ENCODE measurements at regions not wholly inside any gene's neighbourhood (a gene's known extent, or its start where the extent isn't known, plus 50 kb on each side); places are given as distances from the start of the nearest gene placed in this dataset.

DNA sequence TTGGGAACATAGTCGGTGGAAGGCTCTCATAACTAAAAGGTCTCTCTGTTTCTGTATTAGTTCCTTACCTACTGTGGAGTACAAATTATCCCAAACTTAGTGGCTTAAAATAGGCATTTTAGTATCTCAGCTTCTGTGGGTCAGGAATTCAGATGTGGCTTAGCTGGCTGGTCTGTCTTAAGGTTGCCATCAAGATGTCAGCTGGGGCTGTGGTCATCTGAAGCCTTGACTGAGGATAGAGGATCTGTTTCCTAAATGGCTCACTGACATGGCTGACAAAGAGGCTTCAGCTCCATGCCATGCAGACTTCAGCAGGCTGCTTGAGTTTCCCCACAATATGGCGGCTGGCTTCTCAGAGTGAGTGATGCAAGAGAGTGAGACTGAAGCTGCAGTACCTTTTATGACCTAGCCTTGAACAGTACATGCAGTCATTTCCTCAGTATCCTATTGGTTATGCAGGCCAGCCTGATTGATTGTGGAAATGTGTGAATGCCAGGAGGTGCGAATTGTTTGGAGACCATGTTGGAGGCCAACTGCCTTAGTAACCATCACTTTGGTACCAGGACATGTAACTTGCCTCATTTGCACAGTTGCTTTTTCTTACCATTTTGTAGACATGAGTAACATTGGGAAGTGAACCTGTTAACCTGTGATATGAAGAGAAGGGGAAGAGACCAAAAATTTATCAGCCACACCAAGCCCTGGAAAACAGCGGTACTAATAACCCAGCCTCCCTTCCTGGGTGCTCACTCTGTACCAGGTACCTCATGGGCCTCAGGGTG is 152.8 kb upstream of the IER5L start:
- Histone ChIP-seq H3K36me3 (replicated peaks in 1 of 2; ENCODE audit: control insufficient read depth in 1 of 2, insufficient read depth in 2 of 2, low read length in 1 of 2) (no peaks in the 10 kb centered on the region), H3K4me2 (no peak overlapping the region), H3K9ac (no peak overlapping the region), H4K20me1 (ENCODE audit: insufficient read depth) (no peaks in the 10 kb centered on the region), H3K4me3 (ENCODE audit: low read depth in 2 of 2, low read length in 1 of 2) (no peak overlapping the region), H3K27me3 (ENCODE audit: insufficient read depth) (no peaks in the 10 kb centered on the region), H3K79me2 (ENCODE audit: insufficient read depth) (no peaks in the 10 kb centered on the region), H3F3A (replicated peaks; ENCODE audit: insufficient read depth) (peaks cover 32% of the 10 kb centered on the region), H3K9me3 (no peaks in the 10 kb centered on the region), H3K27ac (ENCODE audit: low read depth in 2 of 2, low read length in 1 of 2) (no peak overlapping the region), H2AFZ (ENCODE audit: low read depth) (no peak overlapping the region), H3K4me1 (ENCODE audit: control insufficient read depth in 1 of 2, insufficient read depth in 2 of 2, low read depth in 1 of 2, low read length in 1 of 2) (peaks cover 21% of the 10 kb centered on the region in 2 experiments; a peak in 3 of 4 replicates), H3K9me2 (no peaks in the 10 kb centered on the region)
- TF ChIP-seq FOXM1 (IDR thresholded peaks at IDR 0.05; ENCODE audit: low read depth) (no peak), YY1 (IDR thresholded peaks at IDR 0.05; ENCODE audit: low read depth) (peak; percentile 51; the same call in 1 of the 2 replicates), NFIC (IDR thresholded peaks at IDR 0.05; ENCODE audit: borderline replicate concordance) (no peak)
- WGBS (ENCODE audit: low lambda C conversion rate), result 94% methylated on average over 4 of the region's 4 CpGs
- no peak for DNase-seq
- POLR2A ChIA-PET, result no interaction called here
- CTCF ChIA-PET, result no interaction called here

DNA sequence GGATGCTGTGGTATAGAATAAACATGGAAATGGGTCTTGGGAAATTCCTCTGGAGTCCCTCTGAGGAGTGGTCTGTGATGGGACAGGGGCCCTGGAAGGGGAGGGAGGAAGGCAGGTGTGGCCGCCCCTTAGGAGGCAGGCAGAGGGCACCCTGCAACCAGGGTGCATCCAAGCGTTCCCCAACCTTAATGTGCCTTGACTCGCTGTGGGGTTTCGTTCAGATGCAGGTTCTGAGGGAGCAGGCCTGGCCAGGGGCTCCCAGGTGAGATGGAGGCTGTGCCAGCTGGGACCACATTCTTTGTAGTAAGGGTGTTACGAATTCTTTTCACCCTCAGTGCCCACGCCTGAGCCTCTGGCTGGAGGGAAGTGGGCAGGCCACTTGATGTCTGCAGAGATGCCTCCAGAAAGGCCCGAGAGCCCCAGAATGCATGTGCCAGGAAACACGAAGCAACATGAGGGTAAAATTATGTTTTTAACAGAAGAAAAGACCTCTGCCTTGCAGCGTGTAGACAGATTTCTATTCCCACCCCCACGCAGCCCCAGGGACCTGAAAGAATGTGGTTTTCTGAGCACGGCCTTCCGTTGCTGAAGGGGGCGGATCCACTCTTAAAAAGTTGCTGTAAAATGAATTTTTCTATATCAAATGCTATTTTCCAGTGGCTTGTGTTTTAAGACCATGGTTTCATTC is 150.4 kb upstream of the IER5L start:
- H3K27me3 ChIP-seq (ENCODE audit: insufficient read depth), result no peaks in the 10 kb centered on the region
- H3K4me1 ChIP-seq (ENCODE audit: control insufficient read depth in 1 of 2, insufficient read depth in 2 of 2, low read depth in 1 of 2, low read length in 1 of 2), result peaks cover 0 to 4% of the 10 kb centered on the region in 2 experiments; a peak in 1 of 4 replicates
- ChIA-PET POLR2A (no interaction called here), CTCF (no interaction called here)
- no peak overlapping the region for H3K9ac ChIP-seq
- H3K4me2 ChIP-seq, result no peak overlapping the region
- 85% methylated on average over 7 of the region's 13 CpGs for WGBS (ENCODE audit: low lambda C conversion rate)
- no peak for DNase-seq
- H3K36me3 ChIP-seq (replicated peaks in 1 of 2; ENCODE audit: control insufficient read depth in 1 of 2, insufficient read depth in 2 of 2, low read length in 1 of 2), result no peaks in the 10 kb centered on the region
- no peak overlapping the region for H3K4me3 ChIP-seq (ENCODE audit: low read depth in 2 of 2, low read length in 1 of 2)
- no peak overlapping the region for H3K27ac ChIP-seq (ENCODE audit: low read depth in 2 of 2, low read length in 1 of 2)
- peaks cover 24% of the 10 kb centered on the region for H3F3A ChIP-seq (replicated peaks; ENCODE audit: insufficient read depth)
- H3K9me2 ChIP-seq, result no peaks in the 10 kb centered on the region
- no peak for TF ChIP-seq JUND (IDR thresholded peaks at IDR 0.05)
- TF ChIP-seq, protein P1, sequence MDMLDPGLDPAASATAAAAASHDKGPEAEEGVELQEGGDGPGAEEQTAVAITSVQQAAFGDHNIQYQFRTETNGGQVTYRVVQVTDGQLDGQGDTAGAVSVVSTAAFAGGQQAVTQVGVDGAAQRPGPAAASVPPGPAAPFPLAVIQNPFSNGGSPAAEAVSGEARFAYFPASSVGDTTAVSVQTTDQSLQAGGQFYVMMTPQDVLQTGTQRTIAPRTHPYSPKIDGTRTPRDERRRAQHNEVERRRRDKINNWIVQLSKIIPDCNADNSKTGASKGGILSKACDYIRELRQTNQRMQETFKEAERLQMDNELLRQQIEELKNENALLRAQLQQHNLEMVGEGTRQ (IDR thresholded peaks at IDR 0.05; ENCODE audit: borderline replicate concordance, low read depth, low read length), result no peak
- no peak for TF ChIP-seq FOXJ3 (CRISPR knock-in tag; IDR thresholded peaks at IDR 0.05)
- no peak for TF ChIP-seq NFIC (IDR thresholded peaks at IDR 0.05; ENCODE audit: borderline replicate concordance)
- TF ChIP-seq TAF1 (IDR thresholded peaks at IDR 0.05; ENCODE audit: borderline replicate concordance, low read depth, low read length), result no peak
- TF ChIP-seq, protein P2, sequence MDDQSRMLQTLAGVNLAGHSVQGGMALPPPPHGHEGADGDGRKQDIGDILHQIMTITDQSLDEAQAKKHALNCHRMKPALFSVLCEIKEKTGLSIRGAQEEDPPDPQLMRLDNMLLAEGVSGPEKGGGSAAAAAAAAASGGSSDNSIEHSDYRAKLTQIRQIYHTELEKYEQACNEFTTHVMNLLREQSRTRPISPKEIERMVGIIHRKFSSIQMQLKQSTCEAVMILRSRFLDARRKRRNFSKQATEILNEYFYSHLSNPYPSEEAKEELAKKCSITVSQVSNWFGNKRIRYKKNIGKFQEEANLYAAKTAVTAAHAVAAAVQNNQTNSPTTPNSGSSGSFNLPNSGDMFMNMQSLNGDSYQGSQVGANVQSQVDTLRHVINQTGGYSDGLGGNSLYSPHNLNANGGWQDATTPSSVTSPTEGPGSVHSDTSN (IDR thresholded peaks at IDR 0.05), result no peak
- no peak for TF ChIP-seq TCF12 (IDR thresholded peaks at IDR 0.05)
- H4K20me1 ChIP-seq (ENCODE audit: insufficient read depth), result no peaks in the 10 kb centered on the region
- no peak overlapping the region for H2AFZ ChIP-seq (ENCODE audit: low read depth)
- no peaks in the 10 kb centered on the region for H3K79me2 ChIP-seq (ENCODE audit: insufficient read depth)
- no peaks in the 10 kb centered on the region for H3K9me3 ChIP-seq
